H9 (cell line): ENCODE measurements at regions not wholly inside any gene's neighbourhood (a gene's known extent, or its start where the extent isn't known, plus 50 kb on each side); places are given as distances from the start of the nearest gene placed in this dataset.

ENCODE experiments used
- DNase-seq: peaks from one replicate; pipeline ENCODE4 v3.0.0-alpha.2; 2017
- H2AFZ ChIP-seq: one replicate; pipeline ENCODE4 v1.6.1; 2013; ENCODE audit warnings: mild to moderate bottlenecking, low read length, control low read depth, moderate library complexity
- H2AK5ac ChIP-seq: 2 replicates; pipeline ENCODE4 v1.6.1; 2013; ENCODE audit warnings: low read length, control low read depth, mixed read lengths; ENCODE audit not compliant: insufficient read length
- H2BK120ac ChIP-seq: one replicate; pipeline ENCODE4 v1.6.1; 2013; ENCODE audit warnings: low read depth, mild to moderate bottlenecking, low read length, control low read depth, inconsistent platforms; ENCODE audit not compliant: poor library complexity, severe bottlenecking
- H2BK12ac ChIP-seq: 2 replicates; pipeline ENCODE4 v1.6.1; 2013; ENCODE audit warnings: low read length, control low read depth, mixed read lengths, low read depth; ENCODE audit not compliant: insufficient read length
- H2BK15ac ChIP-seq: 2 replicates; pipeline ENCODE4 v1.6.1; 2013; ENCODE audit warnings: low read depth, low read length, control low read depth
- H2BK20ac ChIP-seq: one replicate; pipeline ENCODE4 v1.6.1; 2013; ENCODE audit warnings: low read depth, mild to moderate bottlenecking, low read length, control low read depth, inconsistent platforms; ENCODE audit not compliant: poor library complexity, severe bottlenecking
- H2BK5ac ChIP-seq: 2 replicates; pipeline ENCODE4 v1.6.1; 2013; ENCODE audit warnings: low read length, control low read depth, mixed read lengths; ENCODE audit not compliant: insufficient read length
- H3K14ac ChIP-seq: 2 replicates; pipeline ENCODE4 v1.6.1; 2013; ENCODE audit warnings: low read length, control low read depth; ENCODE audit not compliant: insufficient read depth
- H3K18ac ChIP-seq: 2 replicates; pipeline ENCODE4 v1.6.1; 2013; ENCODE audit warnings: low read depth, mild to moderate bottlenecking, mixed read lengths, low read length, control low read depth; ENCODE audit not compliant: insufficient read length
- H3K23ac ChIP-seq: 2 replicates; pipeline ENCODE4 v1.6.1; 2013; ENCODE audit warnings: low read length, control low read depth, mixed read lengths, low read depth; ENCODE audit not compliant: insufficient read length
- H3K23me2 ChIP-seq: 2 replicates; pipeline ENCODE4 v1.6.1; 2013; ENCODE audit warnings: low read depth, mild to moderate bottlenecking, mixed read lengths, low read length, control low read depth; ENCODE audit not compliant: insufficient read length, poor library complexity, severe bottlenecking
- H3K27ac ChIP-seq: 2 replicates; pipeline ENCODE4 v1.5.1; 2013; ENCODE audit warnings: low read length, control low read depth, mixed read lengths, low read depth; ENCODE audit not compliant: insufficient read length
- H3K27me3 ChIP-seq: 2 replicates; pipeline ENCODE4 v1.6.1; 2013; ENCODE audit warnings: low read length, control low read depth, inconsistent platforms; ENCODE audit not compliant: insufficient read depth
- H3K4ac ChIP-seq: 2 replicates; pipeline ENCODE4 v1.6.1; 2013; ENCODE audit warnings: low read depth, mild to moderate bottlenecking, control low read depth, inconsistent platforms, low read length, moderate library complexity
- H3K4me1 ChIP-seq: 2 replicates; pipeline ENCODE4 v1.6.1; 2013; ENCODE audit warnings: low read length, control low read depth, inconsistent platforms; ENCODE audit not compliant: insufficient read depth
- H3K4me2 ChIP-seq: 2 replicates; pipeline ENCODE4 v1.6.1; 2013; ENCODE audit warnings: low read length, control low read depth, mixed read lengths; ENCODE audit not compliant: insufficient read length, insufficient read depth
- H3K56ac ChIP-seq: 2 replicates; pipeline ENCODE4 v1.6.1; 2013; ENCODE audit warnings: low read depth, mild to moderate bottlenecking, mixed read lengths, low read length, control low read depth; ENCODE audit not compliant: insufficient read length
- H3K79me1 ChIP-seq: 2 replicates; pipeline ENCODE4 v1.6.1; 2013; ENCODE audit warnings: low read depth, mild to moderate bottlenecking, moderate library complexity, low read length, control low read depth, inconsistent platforms; ENCODE audit not compliant: insufficient read depth, poor library complexity, severe bottlenecking
- H3K79me2 ChIP-seq: 2 replicates; pipeline ENCODE4 v1.6.1; 2013; ENCODE audit warnings: low read length, control low read depth, inconsistent platforms; ENCODE audit not compliant: insufficient read depth
- H3K9ac ChIP-seq: 2 replicates; pipeline ENCODE4 v1.6.1; 2013; ENCODE audit warnings: low read length, control low read depth, mixed read lengths; ENCODE audit not compliant: insufficient read length; ENCODE audit errors: extremely low read depth
- H3K9me3 ChIP-seq: one replicate; pipeline ENCODE4 v1.6.1; 2013; ENCODE audit warnings: low read depth, low read length, inconsistent platforms; ENCODE audit not compliant: control insufficient read depth
- H3T11ph ChIP-seq: one replicate; pipeline ENCODE4 v1.6.1; 2013; ENCODE audit warnings: mild to moderate bottlenecking, low read length, control low read depth, inconsistent platforms
- H4K20me1 ChIP-seq: one replicate; pipeline ENCODE4 v1.6.1; 2013; ENCODE audit not compliant: control insufficient read depth, insufficient read length, insufficient read depth
- H4K5ac ChIP-seq: 2 replicates; pipeline ENCODE4 v1.6.1; 2013; ENCODE audit warnings: low read depth, mild to moderate bottlenecking, mixed read lengths, low read length, control low read depth; ENCODE audit not compliant: insufficient read length
- H4K8ac ChIP-seq: replicated peaks from 2 replicates; pipeline ENCODE4 v1.6.1; 2013; ENCODE audit warnings: low read length, control low read depth, mixed read lengths, low read depth; ENCODE audit not compliant: insufficient read length
- H4K91ac ChIP-seq: 2 replicates; pipeline ENCODE4 v1.6.1; 2013; ENCODE audit warnings: low read depth, mild to moderate bottlenecking, moderate library complexity, mixed read lengths, low read length, control low read depth; ENCODE audit not compliant: insufficient read length
- H3K27ac Mint-ChIP-seq, 3 experiments: 2 replicates in 2 of 3; 3 replicates in 1 of 3; pipeline ENCODE4 v1.8.0; 2020 to 2021; ENCODE audit warnings: mixed read lengths in 3 of 3, mild to moderate bottlenecking in 1 of 3, moderate library complexity in 1 of 3
- H3K27me3 Mint-ChIP-seq: 2 replicates; pipeline ENCODE4 v1.8.0; 2021; ENCODE audit warnings: low read depth, mild to moderate bottlenecking, moderate library complexity, mixed read lengths
- H3K36me3 Mint-ChIP-seq, 3 experiments: 2 replicates in 2 of 3; 3 replicates in 1 of 3; pipeline ENCODE4 v1.8.0; 2020 to 2021; ENCODE audit warnings: low read depth in 3 of 3, mixed read lengths in 3 of 3; ENCODE audit not compliant: insufficient read depth in 1 of 3
- H3K4me1 Mint-ChIP-seq, 2 experiments: 2 replicates each; pipeline ENCODE4 v1.8.0; 2020; ENCODE audit warnings: mixed read lengths in 2 of 2
- H3K4me3 Mint-ChIP-seq, 2 experiments: 2 replicates in 1 of 2; 3 replicates in 1 of 2; pipeline ENCODE4 v1.8.0; 2020 to 2021; ENCODE audit warnings: mild to moderate bottlenecking in 2 of 2, mixed read lengths in 2 of 2, moderate library complexity in 1 of 2
- H3K9me3 Mint-ChIP-seq, 2 experiments: 2 replicates in 1 of 2; 3 replicates in 1 of 2; pipeline ENCODE4 v1.8.0; 2020; ENCODE audit warnings: mild to moderate bottlenecking in 2 of 2, mixed read lengths in 2 of 2, moderate library complexity in 1 of 2
- WGBS: extraction: QIAGEN DNeasy Blood & Tissue Kit; methylation state at CpG from one replicate; pipeline ENCODE4 v1.1.7; 2013; ENCODE audit warnings: missing lambda C conversion rate, low lambda C conversion rate, mixed read lengths; ENCODE audit not compliant: insufficient read length; ENCODE audit errors: extremely low coverage; 5-methylcytosine and 5-hydroxymethylcytosine counted together
- TF ChIP-seq, protein P1 (sequence below): fragments of 200-600 bp; sonication (generic); conservative IDR thresholded peaks from 3 replicates; pipeline ENCODE4 v1.8.0; 2021; ENCODE audit warnings: antibody characterized with exemption, mild to moderate bottlenecking

DNA sequence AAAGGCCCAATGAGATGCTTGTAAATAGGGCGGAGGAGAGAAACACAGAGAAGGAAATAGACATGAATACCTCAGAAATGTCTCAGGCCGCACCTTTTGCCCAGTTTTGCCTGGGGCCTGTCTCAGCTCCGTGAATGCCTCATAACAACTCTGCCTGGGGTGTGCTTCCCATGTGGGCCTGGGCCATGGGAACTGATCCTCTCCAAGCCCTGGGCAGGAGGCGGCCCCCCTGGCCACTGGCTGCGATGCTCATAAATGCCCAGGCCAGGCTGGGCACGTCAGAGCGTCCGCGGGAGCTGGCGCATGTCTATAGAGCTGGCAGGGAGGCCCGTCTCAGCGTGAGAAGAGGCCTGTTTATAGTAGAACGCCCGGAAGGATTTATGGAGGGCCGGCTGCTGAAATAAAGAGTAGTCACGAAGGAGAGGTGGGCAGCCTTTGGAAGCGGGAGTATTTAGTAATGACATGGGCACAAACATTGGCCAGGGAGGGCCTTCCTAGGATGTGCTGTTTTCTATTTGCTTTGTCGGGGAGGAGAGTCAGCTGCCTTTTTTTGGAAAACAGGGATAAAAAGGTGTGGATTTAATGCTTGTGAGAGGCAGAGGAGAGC lies 85.9 kb upstream of the IGF1R start:
- no peak overlapping the region for H3K4me3 Mint-ChIP-seq
- H2BK120ac ChIP-seq: no peak overlapping the region
- H3K4me1 ChIP-seq: no peaks in the 10 kb centered on the region
- H3K4me1 Mint-ChIP-seq: peaks cover 7 to 11% of the 10 kb centered on the region in 2 experiments
- H3K9ac ChIP-seq: no peak overlapping the region
- H4K91ac ChIP-seq: no peak overlapping the region
- WGBS: no CpG with 5 or more reads among the region's 18 CpGs
- no peaks in the 10 kb centered on the region for H3K9me3 ChIP-seq
- H3K27me3 ChIP-seq: no peaks in the 10 kb centered on the region
- no peak overlapping the region for H3K4me2 ChIP-seq
- H3K27ac Mint-ChIP-seq: peak overlapping the region in 2 of 3 experiments; percentile 17 to 33; a peak in 2 of 7 replicates
- H2BK12ac ChIP-seq: no peak overlapping the region
- H3T11ph ChIP-seq: no peak overlapping the region
- H3K56ac ChIP-seq: no peak overlapping the region
- no peak overlapping the region for H3K18ac ChIP-seq
- no peaks in the 10 kb centered on the region for H3K79me2 ChIP-seq
- no peaks in the 10 kb centered on the region for H3K23me2 ChIP-seq
- no peaks in the 10 kb centered on the region; the same call in 1 of the 2 replicates for H3K27me3 Mint-ChIP-seq
- H3K14ac ChIP-seq: no peak overlapping the region
- H2AFZ ChIP-seq: no peak overlapping the region
- no peaks in the 10 kb centered on the region for H3K36me3 Mint-ChIP-seq
- no peak for DNase-seq
- H3K23ac ChIP-seq: no peak overlapping the region
- H3K4ac ChIP-seq: no peak overlapping the region
- H3K9me3 Mint-ChIP-seq: no peaks in the 10 kb centered on the region; a peak in 1 of 5 replicates
- H2BK20ac ChIP-seq: no peak overlapping the region
- no peak overlapping the region for H2BK15ac ChIP-seq
- H2BK5ac ChIP-seq: no peak overlapping the region
- H4K20me1 ChIP-seq: no peaks in the 10 kb centered on the region
- H3K27ac ChIP-seq: no peak overlapping the region
- no peaks in the 10 kb centered on the region for H3K79me1 ChIP-seq
- no peak overlapping the region for H4K8ac ChIP-seq
- TF ChIP-seq, protein P1, sequence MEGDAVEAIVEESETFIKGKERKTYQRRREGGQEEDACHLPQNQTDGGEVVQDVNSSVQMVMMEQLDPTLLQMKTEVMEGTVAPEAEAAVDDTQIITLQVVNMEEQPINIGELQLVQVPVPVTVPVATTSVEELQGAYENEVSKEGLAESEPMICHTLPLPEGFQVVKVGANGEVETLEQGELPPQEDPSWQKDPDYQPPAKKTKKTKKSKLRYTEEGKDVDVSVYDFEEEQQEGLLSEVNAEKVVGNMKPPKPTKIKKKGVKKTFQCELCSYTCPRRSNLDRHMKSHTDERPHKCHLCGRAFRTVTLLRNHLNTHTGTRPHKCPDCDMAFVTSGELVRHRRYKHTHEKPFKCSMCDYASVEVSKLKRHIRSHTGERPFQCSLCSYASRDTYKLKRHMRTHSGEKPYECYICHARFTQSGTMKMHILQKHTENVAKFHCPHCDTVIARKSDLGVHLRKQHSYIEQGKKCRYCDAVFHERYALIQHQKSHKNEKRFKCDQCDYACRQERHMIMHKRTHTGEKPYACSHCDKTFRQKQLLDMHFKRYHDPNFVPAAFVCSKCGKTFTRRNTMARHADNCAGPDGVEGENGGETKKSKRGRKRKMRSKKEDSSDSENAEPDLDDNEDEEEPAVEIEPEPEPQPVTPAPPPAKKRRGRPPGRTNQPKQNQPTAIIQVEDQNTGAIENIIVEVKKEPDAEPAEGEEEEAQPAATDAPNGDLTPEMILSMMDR: no peak
- no peak overlapping the region for H2AK5ac ChIP-seq
- no peak overlapping the region for H4K5ac ChIP-seq
